Pons (tissue), 1 donor: ENCODE measurements at regions not wholly inside any gene's neighbourhood (a gene's known extent, or its start where the extent isn't known, plus 50 kb on each side); places are given as distances from the start of the nearest gene placed in this dataset.

Source experiments
- DNase-seq: peaks from one replicate; pipeline ENCODE4 v3.0.0-alpha.2; 2016; ENCODE audit warnings: low spot score

DNA sequence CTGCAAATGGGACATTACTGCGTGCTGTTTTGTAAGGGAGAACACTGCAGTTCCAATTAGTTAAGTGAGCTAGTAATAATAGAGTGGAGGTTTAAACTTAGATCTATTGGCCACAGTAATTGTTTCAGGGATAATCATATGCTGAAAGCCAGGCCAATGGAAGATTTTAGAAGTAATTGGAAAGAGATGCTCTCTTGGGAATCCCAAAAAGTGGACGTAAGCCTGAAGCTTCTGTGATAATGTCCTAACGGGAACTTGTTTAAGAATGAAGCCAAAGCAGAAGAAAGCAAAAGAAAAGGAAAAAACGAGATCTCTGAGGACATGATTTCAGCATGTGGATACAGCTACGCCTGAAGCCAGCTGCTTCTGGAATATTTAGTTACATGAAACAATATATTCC, 594.6 kb downstream of the SLC4A3 start:
- no peak for DNase-seq

DNA sequence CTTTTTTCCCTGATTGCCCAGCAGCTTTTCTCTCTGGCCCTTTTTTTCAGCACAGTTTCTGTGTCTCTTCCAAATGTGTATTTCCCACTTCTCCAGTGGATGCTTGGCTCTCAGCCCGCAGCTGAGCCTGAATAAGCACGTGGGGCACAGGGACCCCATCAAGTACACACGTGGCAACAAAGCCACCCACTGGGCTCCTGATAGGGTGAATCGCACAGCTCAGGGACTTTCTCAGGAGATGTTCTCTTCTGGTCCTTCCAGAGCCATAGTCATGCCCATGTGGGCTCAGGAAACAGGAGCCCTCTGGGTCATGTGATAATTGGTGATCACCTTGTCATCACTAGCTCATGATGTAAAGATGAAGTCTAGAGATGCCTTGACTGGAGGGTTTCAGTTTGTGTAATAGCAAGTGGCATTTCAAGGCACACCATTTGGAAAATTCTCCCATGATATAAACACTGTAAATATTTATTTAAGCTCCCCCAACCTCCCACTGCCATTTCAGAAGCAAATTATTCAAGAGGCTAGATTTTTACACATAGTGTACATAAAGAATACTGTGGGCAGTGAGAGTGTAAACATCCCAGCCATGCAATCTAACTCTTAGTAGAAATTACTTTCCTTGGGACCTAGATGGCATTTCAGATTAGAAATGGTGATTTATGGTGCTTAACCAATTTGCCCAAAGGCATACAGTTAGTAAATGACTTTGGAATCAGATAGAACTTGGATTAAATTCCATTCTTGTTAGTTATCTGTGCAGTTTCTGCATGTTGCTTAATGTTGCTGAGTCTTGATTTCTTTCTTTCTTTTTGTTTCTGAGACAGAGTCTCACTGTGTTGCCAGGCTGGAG, 597.5 kb downstream of the SLC4A3 start:
- DNase-seq = no peak

DNA sequence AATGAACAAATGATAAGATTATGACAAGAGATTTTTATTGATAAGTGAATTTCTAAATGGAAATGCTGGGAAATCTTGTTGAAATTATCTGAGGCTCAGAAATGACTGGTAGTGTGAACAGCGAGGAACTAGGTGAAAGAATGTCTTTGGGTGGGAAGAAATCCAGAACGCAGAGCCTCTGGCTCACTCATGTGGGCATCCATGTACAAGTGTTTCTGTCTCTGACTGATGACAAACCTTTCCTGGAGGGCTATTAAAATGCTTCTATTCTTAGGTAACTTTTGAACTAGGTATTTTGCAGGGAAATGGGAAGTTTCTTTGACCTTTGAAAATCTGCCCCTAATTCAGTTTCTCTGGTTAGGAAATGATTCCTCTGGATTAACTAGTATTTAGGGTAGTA, 598.6 kb downstream of the SLC4A3 start:
- no peak for DNase-seq

DNA sequence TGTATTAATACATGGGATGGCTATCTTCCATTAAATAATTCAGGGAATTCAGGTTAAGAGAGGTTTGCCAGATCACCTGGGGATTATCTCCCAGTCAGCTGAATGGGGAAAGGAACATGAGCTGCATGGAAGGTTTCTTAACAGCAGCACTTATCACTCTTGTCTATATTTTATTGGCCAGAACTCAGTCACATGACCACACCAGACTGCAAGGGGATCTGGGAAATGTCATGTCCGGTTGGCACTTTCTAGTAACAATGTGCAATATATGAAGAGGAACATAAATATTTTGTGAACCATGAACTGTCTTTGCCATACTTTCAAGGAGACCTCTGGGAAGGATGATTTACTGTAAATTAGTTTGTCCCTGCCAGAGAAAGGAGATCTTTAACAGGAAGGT, 599.1 kb downstream of the SLC4A3 start:
- no peak for DNase-seq

DNA sequence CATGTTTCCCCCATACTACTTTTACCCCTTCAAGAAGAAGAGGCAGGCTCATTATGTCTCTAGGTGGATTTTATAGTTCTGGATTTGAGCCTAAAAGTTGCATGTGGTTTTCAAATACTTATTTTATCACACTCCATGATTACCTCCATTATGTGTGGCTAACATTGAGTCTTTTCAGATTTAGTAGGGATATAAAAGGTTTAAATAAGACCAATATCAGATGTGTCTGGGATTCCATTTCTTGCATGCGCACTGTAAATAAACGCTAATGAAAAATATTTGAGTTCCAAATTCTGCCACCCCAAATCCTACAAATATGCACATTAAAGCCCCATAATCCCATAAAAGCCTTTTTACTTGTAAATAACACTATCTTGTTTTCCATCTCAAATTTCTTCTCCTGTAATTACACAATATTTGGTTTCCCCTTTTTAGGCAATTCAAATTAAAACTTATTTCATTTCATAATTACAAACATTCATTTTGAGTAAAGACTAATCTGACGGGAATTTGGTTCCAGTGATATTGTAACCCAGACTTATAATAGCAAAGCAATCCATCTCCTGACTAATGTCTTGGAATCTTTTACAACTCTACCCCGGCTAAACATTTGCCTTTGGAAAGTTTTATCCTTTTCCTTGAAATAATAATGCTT, 600.0 kb downstream of the SLC4A3 start:
- no peak for DNase-seq

DNA sequence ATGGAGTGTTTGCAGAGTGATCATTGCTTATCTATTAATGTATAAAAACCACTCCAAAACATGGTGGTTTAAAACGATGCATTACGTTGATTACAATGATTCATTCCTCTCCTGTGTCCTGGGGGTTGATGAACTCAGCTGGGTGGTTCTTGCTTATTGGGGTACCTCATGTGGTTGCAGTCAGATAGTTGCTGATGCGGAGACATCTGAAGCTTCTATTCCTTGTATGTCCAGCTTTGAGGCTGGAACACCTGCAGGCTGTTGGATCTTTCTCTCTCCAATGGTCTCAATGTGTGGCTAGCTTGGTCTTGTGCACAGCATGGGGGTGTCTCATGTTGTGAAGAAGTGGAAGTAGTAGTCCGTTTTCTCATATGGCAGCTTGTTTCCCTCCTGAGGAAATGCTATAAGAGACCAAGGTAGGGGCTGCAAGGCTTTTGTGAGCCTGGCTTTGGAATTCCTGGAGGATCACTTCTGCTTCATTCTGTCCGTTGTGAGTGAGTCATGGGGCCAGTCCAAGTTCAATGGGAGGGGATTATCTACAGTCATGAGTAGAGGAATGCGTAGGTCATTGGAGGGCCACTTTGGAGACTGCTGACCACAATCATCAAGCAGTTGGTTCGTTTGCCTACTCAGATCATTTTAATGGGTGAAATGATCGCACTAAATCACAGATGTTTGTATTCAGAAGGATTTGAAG, 601.0 kb downstream of the SLC4A3 start:
- no peak for DNase-seq

DNA sequence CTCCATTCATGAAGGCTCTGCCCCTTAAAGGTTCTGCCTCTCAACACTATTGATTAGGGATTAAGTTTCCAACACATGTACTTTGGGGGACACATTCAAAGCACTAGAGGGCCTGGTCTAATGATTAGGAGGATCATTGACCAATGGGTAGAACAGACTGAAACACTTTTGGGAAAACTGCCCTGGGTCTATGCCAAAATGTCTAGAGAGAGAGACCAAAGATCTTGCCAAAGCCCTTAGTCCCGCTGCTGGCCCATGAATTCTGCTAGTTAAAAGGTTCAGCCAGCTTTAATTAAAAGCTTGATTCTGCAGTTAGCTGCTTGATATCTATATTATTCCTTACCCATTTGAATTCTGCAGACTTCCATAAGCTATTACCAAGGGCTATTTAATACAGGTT, 613.2 kb downstream of the SLC4A3 start:
- no peak for DNase-seq

DNA sequence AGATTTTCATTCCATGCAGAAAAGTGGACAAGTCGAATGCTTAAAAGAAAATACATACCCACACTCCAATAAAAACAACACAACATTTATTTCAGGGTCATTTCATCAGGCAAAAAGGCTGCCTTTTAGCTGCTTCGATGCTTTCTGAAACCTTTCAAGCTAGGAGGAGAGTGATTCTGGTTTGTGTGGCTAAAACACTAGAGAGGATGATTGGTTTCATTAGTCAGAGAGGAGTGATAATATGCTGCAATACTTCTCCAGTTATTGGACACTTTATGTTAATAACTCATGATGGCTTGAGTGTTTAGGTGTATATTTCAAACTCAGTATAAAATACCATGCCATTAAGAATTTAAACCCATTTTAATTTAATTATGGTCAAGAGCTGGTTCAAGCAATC, 614.0 kb downstream of the SLC4A3 start:
- DNase-seq = no peak

DNA sequence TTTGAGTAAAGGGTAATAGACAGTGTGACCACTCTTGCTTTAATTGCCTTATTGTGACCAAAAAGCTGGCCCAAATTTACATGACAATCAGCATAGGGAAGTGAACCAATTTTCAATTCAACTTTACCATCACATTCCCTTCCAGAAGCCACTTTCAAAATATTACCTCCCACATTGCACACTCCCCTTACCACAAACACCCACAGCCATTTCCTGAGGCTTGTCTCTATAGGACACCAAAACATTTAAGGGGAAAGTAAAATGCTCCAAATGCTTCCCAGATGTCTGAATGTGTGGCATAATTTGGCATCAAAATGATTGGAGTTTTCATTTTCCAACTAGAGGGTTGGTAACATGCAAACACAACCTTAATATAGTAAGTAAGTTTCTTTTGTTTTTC, 616.1 kb downstream of the SLC4A3 start:
- DNase-seq = no peak

DNA sequence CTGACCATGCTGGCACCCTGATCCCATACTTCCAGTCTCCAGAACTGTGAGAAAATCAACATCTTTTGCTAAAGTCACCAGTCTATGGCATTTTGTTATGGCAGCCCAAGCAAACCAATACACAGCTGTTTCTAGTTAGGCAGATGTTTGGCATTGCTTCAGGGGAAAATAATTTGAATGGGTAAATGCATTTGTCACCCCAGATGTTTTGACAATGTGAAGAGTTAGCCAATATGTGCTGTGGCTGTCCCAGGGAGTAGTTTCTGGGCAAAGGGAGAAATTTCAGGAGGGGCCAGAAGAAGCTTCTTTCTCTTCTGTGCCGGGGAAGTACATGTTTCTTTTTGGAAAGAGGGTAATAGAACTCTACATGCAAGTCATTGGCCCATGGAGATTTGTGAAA, 619.0 kb downstream of the SLC4A3 start:
- DNase-seq = no peak

DNA sequence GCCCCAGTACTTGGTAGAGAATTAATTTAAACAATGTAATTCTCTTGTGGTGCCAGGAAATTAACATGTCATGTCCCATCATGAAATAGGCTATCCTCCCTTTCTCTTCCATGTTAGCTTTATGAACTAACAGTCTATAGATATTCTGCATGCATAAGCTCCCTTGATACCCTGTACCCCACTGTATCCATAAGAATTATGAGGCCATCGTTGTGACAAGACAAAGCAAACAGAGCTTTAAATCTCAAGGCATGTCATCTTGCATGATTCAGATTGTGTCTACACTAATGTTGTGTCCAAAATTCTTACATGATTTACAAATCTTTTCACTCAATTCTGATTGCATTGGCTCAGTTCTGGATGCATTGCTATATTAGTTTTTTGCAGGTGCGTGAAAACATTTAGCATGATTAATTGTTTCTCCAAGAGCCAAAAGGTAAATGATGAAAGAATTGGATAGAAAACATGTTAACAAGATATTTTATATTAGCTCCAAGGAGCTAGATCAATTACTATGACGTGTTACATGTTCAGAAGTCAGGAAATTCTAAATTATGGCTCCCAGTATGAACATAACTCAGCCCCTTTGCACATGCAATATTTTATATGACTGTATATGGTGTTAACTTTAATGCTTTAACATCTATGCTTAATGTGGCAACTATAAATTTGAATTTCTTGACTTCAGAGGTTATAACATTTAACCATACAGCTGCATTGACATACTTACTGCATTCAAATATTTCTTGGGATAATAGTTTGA, 620.3 kb downstream of the SLC4A3 start:
- DNase-seq = no peak

DNA sequence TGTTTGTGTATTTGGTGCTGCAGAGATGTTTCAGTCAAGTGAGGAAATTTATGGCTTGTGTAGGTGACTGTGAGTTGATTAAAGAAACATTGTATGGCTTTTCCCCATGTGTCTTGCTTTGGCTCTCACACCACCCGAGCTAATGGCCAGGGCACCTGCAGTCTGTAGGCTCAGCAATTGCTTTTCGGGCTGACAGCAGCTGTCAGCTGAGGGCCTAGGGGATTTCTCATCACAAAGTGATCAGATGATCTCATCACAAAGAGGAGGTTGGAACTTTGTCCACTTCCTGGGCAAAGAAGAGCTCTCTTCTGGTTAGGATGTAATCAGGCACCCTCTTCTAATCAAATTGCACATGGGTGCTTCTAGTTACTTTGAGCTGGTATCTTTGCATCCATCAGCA, 632.2 kb downstream of the SLC4A3 start:
- no peak for DNase-seq

DNA sequence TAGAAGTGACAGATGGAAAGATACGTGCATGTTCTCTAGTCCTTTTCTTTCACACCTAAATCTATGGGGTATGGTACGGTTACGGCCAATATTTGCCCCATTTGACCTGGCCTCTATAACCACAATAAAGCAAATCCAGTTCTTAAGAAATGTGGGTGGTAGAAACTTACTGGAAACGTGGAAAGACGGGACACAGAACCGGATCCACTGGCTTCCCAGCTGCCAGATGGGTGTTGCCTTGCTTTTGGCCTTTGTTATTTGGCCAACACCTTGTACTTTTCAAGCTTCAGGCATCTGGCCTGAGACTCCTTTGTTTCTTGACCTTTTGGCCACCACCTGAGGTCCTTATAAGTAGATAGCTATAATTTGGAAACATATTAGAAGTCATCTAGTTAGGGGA, 635.9 kb downstream of the SLC4A3 start:
- no peak for DNase-seq

DNA sequence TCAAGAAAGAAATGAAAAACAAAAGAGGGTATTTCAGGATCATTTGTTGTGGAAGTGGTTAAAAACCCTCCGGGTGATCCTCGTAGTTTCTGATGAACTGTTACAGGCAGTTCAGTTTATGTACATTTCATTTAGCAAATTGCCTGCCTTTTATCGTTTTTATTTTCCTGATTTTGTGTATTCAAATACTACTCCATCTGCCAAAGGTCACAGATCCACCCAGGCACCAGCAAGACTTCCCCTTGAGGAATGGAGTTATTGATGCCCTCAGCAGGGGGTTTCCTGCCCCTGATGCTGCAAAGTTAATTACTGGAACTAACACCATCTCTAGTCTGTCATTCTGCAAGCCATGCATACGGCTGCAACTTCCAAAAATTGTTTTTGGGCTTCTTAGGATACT, 641.9 kb downstream of the SLC4A3 start:
- no peak for DNase-seq

DNA sequence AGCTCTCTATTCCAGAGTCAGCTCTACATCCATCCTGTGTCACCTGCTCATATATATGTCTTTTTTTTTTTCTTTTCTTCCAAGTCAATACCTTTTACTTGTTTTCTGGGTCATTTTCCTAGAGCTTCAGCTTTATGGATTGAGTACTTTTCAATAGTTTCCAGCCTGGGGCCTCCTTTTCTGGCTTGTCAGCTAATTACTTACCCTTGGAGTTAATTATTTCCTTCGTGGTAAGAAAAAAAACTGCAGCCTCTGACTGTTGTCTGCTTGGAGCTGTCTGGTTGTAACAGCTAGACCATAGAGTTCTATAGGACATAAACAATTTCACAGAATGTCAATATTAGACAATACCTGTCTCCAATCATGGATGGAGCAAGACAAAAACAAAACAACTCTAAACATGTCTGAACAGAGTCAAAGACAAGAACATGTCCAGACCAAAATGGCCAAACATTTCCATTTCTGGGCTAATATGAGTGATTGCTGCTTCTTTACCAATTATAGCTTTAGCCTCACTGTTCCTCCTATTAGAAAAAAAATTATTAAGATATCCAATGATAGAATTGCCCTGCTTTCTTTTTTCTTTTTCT, 643.1 kb downstream of the SLC4A3 start:
- DNase-seq = no peak

DNA sequence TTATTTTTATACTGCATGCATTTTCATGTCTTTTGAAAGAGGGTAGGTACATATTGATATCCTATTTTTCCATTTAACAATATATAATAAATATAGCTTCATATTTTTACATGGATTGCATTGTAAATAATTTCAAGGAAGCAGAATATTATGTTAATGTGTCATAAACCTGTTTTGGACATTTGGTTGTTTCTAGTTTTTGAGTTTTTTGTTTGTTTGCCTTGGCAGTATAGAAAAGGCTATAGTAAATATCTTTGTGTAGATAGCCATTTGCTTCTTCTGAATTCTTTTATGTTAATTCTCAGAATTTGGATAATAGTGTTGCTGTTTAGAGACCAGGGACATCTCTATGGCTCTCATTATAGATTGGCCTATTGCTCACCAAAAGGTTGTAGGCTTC, 645.2 kb downstream of the SLC4A3 start:
- DNase-seq = no peak

DNA sequence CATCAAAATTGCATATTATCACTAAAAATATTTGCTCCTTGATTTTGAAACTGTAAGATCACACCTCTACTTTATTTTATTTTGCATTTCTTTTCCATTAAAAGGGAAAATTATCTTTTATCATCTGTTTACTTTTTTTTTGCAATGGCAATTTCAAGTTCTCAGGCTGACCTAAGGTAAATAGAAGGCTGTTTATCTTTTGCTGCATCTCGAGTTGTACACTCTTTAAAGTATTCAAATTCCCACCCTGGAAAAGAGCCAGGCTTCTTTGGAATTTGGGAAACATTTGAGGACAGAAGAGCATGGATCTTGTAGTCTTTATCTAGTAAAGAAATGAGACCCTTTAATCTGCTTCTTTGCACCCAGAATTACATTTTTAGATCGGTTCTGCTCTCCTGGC, 645.7 kb downstream of the SLC4A3 start:
- no peak for DNase-seq

DNA sequence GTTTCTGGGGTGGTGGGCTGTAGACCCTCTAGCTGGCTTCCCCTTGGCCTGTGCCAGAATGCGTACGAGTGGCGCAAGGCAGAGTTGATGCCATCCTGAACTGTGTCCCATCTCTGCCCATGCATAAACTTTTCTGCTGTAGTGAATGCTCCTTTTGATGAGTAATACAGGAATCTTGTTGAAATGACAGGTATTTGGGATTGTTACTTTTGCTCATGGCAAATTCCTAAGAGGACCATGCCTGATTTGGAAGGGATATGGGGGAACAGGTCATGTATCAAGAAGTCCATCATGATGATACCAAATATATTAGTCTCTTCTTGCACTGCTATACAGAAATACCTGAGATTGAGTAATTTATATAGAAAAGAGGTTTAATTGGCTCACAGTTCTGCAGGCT, 648.0 kb downstream of the SLC4A3 start:
- DNase-seq = no peak

DNA sequence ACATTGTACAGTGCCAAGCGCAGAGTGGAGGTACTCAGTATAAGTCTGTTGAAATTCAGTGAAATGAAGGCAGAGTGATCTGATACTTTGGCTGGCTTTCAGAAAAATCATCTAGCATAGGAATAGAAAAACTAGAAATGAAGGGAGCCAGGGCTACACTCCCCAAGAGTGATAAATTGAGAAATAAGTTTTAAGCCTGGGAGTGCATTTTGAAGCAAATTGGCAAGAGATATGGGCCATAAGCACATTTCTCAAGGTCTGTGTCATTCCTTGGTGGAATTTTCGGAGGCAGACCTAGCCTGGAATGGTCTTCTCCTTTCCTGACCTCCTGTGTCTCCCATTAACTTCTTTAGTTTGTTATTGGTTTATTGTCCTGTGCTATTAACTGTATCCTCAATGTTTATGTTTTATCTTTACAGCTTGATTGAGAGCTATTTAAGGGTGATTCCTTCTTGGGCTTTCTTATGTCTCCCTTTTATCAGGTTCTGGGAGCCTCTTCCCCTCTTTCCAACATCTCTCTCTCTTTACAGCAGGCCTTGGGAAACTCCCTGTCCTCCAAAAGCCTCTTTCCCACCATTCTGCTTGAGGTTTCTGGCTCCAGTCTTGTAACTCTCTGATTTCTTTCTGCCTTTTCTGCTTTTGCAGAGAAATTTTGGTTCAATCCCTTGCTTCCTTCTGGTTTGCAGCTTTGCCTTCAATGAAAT, 649.5 kb downstream of the SLC4A3 start:
- no peak for DNase-seq

DNA sequence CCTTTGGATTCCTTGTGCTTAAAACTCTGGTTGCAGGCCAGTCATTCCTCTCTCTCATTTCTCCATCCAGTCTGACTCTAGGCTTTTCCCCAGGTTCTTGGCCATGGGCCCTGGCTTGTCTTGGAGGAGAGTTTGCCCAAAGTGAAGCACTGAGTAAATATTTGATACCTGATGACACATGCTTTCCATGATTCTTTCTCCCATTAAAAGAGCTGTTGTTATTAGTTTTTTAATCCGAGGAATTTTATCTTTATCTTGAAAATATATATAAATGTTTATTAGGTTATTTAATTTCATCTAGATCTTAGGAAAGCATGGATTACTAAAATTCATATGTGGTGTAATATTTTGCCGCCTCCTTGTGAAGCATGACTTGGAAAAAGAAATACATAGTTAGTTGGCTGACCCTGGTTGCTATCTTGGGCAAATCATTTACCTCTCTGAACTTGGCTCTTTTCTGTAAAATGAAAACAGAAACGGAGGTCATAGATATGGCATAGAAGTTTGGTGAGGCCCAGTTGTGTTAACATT, 650.1 kb downstream of the SLC4A3 start:
- peak; percentile 28 for DNase-seq

DNA sequence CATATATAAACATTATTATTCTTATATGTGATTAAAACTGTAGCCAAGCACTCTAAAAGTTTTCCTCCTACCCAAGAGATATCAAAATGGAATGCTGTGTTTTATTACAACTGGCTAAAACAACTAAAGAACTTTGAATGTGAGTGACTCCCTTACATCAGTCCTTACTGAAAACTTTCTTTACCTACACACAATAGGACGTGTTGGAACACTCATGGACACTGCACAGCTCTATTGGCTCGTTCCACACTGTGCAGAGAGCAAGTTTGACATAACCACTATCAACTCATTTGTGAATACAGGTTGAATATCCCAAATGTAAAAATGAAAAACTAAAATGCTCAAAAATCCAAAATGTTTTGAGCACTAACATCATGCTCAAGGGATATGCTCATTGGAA, 650.6 kb downstream of the SLC4A3 start:
- no peak for DNase-seq
